ENCODE measurements at regions not wholly inside any gene's neighbourhood (a gene's known extent, or its start where the extent isn't known, plus 50 kb on each side); places are given as distances from the start of the nearest gene placed in this dataset.

- Histone ChIP-seq H3K4me1 (ENCODE audit: control insufficient read depth, insufficient read depth, low read length) (no peaks in the 10 kb centered on the region), H3K36me3 (ENCODE audit: control insufficient read depth, insufficient read depth, low read length, severe bottlenecking) (no peaks in the 10 kb centered on the region), H3K9ac (ENCODE audit: low read length) (no peak overlapping the region), H3K9me3 (ENCODE audit: control insufficient read depth, low read length) (peaks cover 3% of the 10 kb centered on the region), H3K27me3 (replicated peaks; ENCODE audit: control insufficient read depth, insufficient read depth, low read length) (peaks cover 4% of the 10 kb centered on the region), H3K4me3 (ENCODE audit: low read length) (no peak overlapping the region)
- no peak for DNase-seq (ENCODE audit: low read depth)
Observed at GRCh38 chr5:72662936-72663335, 153.5 kb upstream of the TNPO1 start.

- no peak overlapping the region for H3K9ac ChIP-seq (ENCODE audit: low read length)
- H3K4me3 ChIP-seq (ENCODE audit: low read length) = no peak overlapping the region
- no peaks in the 10 kb centered on the region for H3K9me3 ChIP-seq (ENCODE audit: control insufficient read depth, low read length)
- H3K27me3 ChIP-seq (replicated peaks; ENCODE audit: control insufficient read depth, insufficient read depth, low read length) = peaks cover 4% of the 10 kb centered on the region
- DNase-seq (ENCODE audit: low read depth) = peak; percentile 16
- H3K4me1 ChIP-seq (ENCODE audit: control insufficient read depth, insufficient read depth, low read length) = no peaks in the 10 kb centered on the region
- no peaks in the 10 kb centered on the region for H3K36me3 ChIP-seq (ENCODE audit: control insufficient read depth, insufficient read depth, low read length, severe bottlenecking)
Observed at GRCh38 chr5:72662305-72662704, 154.2 kb upstream of the TNPO1 start.

GRCh38 chr5:72661405-72661804, 154.2 kb upstream of the ZNF366 start:
- Histone ChIP-seq H3K4me1 (ENCODE audit: control insufficient read depth, insufficient read depth, low read length) (no peaks in the 10 kb centered on the region), H3K9me3 (ENCODE audit: control insufficient read depth, low read length) (no peaks in the 10 kb centered on the region), H3K9ac (ENCODE audit: low read length) (no peak overlapping the region), H3K36me3 (ENCODE audit: control insufficient read depth, insufficient read depth, low read length, severe bottlenecking) (no peaks in the 10 kb centered on the region), H3K27me3 (replicated peaks; ENCODE audit: control insufficient read depth, insufficient read depth, low read length) (peaks cover 4% of the 10 kb centered on the region), H3K4me3 (ENCODE audit: low read length) (no peak overlapping the region)
- peak; percentile 22 for DNase-seq (ENCODE audit: low read depth)

GRCh38 chr5:72659726-72660125, 152.5 kb upstream of the ZNF366 start:
- peaks cover 4% of the 10 kb centered on the region for H3K27me3 ChIP-seq (replicated peaks; ENCODE audit: control insufficient read depth, insufficient read depth, low read length)
- H3K9me3 ChIP-seq (ENCODE audit: control insufficient read depth, low read length) = no peaks in the 10 kb centered on the region
- H3K4me3 ChIP-seq (ENCODE audit: low read length) = no peak overlapping the region
- DNase-seq (ENCODE audit: low read depth) = no peak
- H3K4me1 ChIP-seq (ENCODE audit: control insufficient read depth, insufficient read depth, low read length) = no peaks in the 10 kb centered on the region
- H3K9ac ChIP-seq (ENCODE audit: low read length) = no peak overlapping the region
- H3K36me3 ChIP-seq (ENCODE audit: control insufficient read depth, insufficient read depth, low read length, severe bottlenecking) = no peaks in the 10 kb centered on the region

- H3K4me3 ChIP-seq (ENCODE audit: low read length) = no peak overlapping the region
- H3K36me3 ChIP-seq (ENCODE audit: control insufficient read depth, insufficient read depth, low read length, severe bottlenecking) = no peaks in the 10 kb centered on the region
- H3K4me1 ChIP-seq (ENCODE audit: control insufficient read depth, insufficient read depth, low read length) = no peaks in the 10 kb centered on the region
- DNase-seq (ENCODE audit: low read depth) = peak; percentile 39
- H3K27me3 ChIP-seq (replicated peaks; ENCODE audit: control insufficient read depth, insufficient read depth, low read length) = peaks cover 2% of the 10 kb centered on the region
- no peak overlapping the region for H3K9ac ChIP-seq (ENCODE audit: low read length)
- no peaks in the 10 kb centered on the region for H3K9me3 ChIP-seq (ENCODE audit: control insufficient read depth, low read length)
Observed at GRCh38 chr5:72658761-72659540, 151.7 kb upstream of the ZNF366 start.

- Histone ChIP-seq H3K36me3 (ENCODE audit: control insufficient read depth, insufficient read depth, low read length, severe bottlenecking) (no peaks in the 10 kb centered on the region), H3K27me3 (replicated peaks; ENCODE audit: control insufficient read depth, insufficient read depth, low read length) (no peaks in the 10 kb centered on the region), H3K4me3 (ENCODE audit: low read length) (no peak overlapping the region), H3K9me3 (ENCODE audit: control insufficient read depth, low read length) (no peaks in the 10 kb centered on the region), H3K9ac (ENCODE audit: low read length) (no peak overlapping the region), H3K4me1 (ENCODE audit: control insufficient read depth, insufficient read depth, low read length) (no peaks in the 10 kb centered on the region)
- DNase-seq (ENCODE audit: low read depth) = no peak
Observed at GRCh38 chr5:72658161-72658560, 151.0 kb upstream of the ZNF366 start.

- H3K4me1 ChIP-seq (ENCODE audit: control insufficient read depth, insufficient read depth, low read length) = no peaks in the 10 kb centered on the region
- DNase-seq (ENCODE audit: low read depth) = no peak
- no peak overlapping the region for H3K4me3 ChIP-seq (ENCODE audit: low read length)
Observed at GRCh38 chr5:72656756-72657513, 149.7 kb upstream of the ZNF366 start.

GRCh38 chr5:72656331-72656730, 149.1 kb upstream of the ZNF366 start:
- DNase-seq (ENCODE audit: low read depth) = no peak
- no peaks in the 10 kb centered on the region for H3K4me1 ChIP-seq (ENCODE audit: control insufficient read depth, insufficient read depth, low read length)
- H3K9me3 ChIP-seq (ENCODE audit: control insufficient read depth, low read length) = no peaks in the 10 kb centered on the region
- no peaks in the 10 kb centered on the region for H3K27me3 ChIP-seq (replicated peaks; ENCODE audit: control insufficient read depth, insufficient read depth, low read length)
- no peak overlapping the region for H3K9ac ChIP-seq (ENCODE audit: low read length)
- no peaks in the 10 kb centered on the region for H3K36me3 ChIP-seq (ENCODE audit: control insufficient read depth, insufficient read depth, low read length, severe bottlenecking)
- H3K4me3 ChIP-seq (ENCODE audit: low read length) = no peak overlapping the region

More at GRCh38 chr5:72656756-72657513, 149.7 kb upstream of the ZNF366 start:
- H3K9me3 ChIP-seq (ENCODE audit: control insufficient read depth, low read length) = no peaks in the 10 kb centered on the region
- no peak overlapping the region for H3K9ac ChIP-seq (ENCODE audit: low read length)
- no peaks in the 10 kb centered on the region for H3K27me3 ChIP-seq (replicated peaks; ENCODE audit: control insufficient read depth, insufficient read depth, low read length)
- H3K36me3 ChIP-seq (ENCODE audit: control insufficient read depth, insufficient read depth, low read length, severe bottlenecking) = no peaks in the 10 kb centered on the region

- DNase-seq (ENCODE audit: low read depth) = no peak
- H3K27me3 ChIP-seq (replicated peaks; ENCODE audit: control insufficient read depth, insufficient read depth, low read length) = no peaks in the 10 kb centered on the region
Observed at GRCh38 chr5:72654231-72654630, 147.0 kb upstream of the ZNF366 start.

GRCh38 chr5:72653586-72653985, 146.4 kb upstream of the ZNF366 start:
- DNase-seq (ENCODE audit: low read depth) = no peak
- Histone ChIP-seq H3K36me3 (ENCODE audit: control insufficient read depth, insufficient read depth, low read length, severe bottlenecking) (no peaks in the 10 kb centered on the region), H3K27me3 (replicated peaks; ENCODE audit: control insufficient read depth, insufficient read depth, low read length) (no peaks in the 10 kb centered on the region), H3K4me1 (ENCODE audit: control insufficient read depth, insufficient read depth, low read length) (no peaks in the 10 kb centered on the region), H3K9ac (ENCODE audit: low read length) (no peak overlapping the region), H3K9me3 (ENCODE audit: control insufficient read depth, low read length) (no peaks in the 10 kb centered on the region), H3K4me3 (ENCODE audit: low read length) (no peak overlapping the region)

More at GRCh38 chr5:72654231-72654630, 147.0 kb upstream of the ZNF366 start:
- Histone ChIP-seq H3K4me1 (ENCODE audit: control insufficient read depth, insufficient read depth, low read length) (no peaks in the 10 kb centered on the region), H3K9ac (ENCODE audit: low read length) (no peak overlapping the region), H3K4me3 (ENCODE audit: low read length) (no peak overlapping the region), H3K9me3 (ENCODE audit: control insufficient read depth, low read length) (no peaks in the 10 kb centered on the region), H3K36me3 (ENCODE audit: control insufficient read depth, insufficient read depth, low read length, severe bottlenecking) (no peaks in the 10 kb centered on the region)

GRCh38 chr5:72651779-72652178, 144.6 kb upstream of the ZNF366 start:
- Histone ChIP-seq H3K27me3 (replicated peaks; ENCODE audit: control insufficient read depth, insufficient read depth, low read length) (no peaks in the 10 kb centered on the region), H3K36me3 (ENCODE audit: control insufficient read depth, insufficient read depth, low read length, severe bottlenecking) (no peaks in the 10 kb centered on the region), H3K9ac (ENCODE audit: low read length) (no peak overlapping the region), H3K4me3 (ENCODE audit: low read length) (no peak overlapping the region), H3K9me3 (ENCODE audit: control insufficient read depth, low read length) (no peaks in the 10 kb centered on the region), H3K4me1 (ENCODE audit: control insufficient read depth, insufficient read depth, low read length) (no peaks in the 10 kb centered on the region)
- no peak for DNase-seq (ENCODE audit: low read depth)

Data from adipocyte (in vitro differentiated cells).